BE2C (cell line): ENCODE measurements at regions not wholly inside any gene's neighbourhood (a gene's known extent, or its start where the extent isn't known, plus 50 kb on each side); places are given as distances from the start of the nearest gene placed in this dataset.

Experiments
- DNase-seq: peaks from one replicate; pipeline ENCODE4 v3.0.0-alpha.2; 2020
- H3K27me3 ChIP-seq: fragments of 250-450 bp; sonication (Bioruptor Pico); 2 replicates; pipeline ENCODE4 v1.5.1; 2020; ENCODE audit warnings: mild to moderate bottlenecking
- H3K36me3 ChIP-seq: fragments of 250-450 bp; sonication (Bioruptor Pico); 2 replicates; pipeline ENCODE4 v1.5.1; 2020; ENCODE audit warnings: mild to moderate bottlenecking
- H3K4me1 ChIP-seq: fragments of 250-450 bp; sonication (Bioruptor Pico); 2 replicates; pipeline ENCODE4 v1.5.1; 2020
- H3K4me3 ChIP-seq: 2 replicates; pipeline ENCODE4 v1.5.1; 2011; ENCODE audit warnings: low read depth, low read length
- H3K9me3 ChIP-seq: fragments of 250-450 bp; sonication (Bioruptor Pico); 2 replicates; pipeline ENCODE4 v1.5.1; 2020
- TF ChIP-seq, protein P1 (sequence below): IDR thresholded peaks from 2 replicates; pipeline ENCODE4 v1.5.1; 2012; ENCODE audit warnings: mild to moderate bottlenecking, low read depth, low read length

DNA sequence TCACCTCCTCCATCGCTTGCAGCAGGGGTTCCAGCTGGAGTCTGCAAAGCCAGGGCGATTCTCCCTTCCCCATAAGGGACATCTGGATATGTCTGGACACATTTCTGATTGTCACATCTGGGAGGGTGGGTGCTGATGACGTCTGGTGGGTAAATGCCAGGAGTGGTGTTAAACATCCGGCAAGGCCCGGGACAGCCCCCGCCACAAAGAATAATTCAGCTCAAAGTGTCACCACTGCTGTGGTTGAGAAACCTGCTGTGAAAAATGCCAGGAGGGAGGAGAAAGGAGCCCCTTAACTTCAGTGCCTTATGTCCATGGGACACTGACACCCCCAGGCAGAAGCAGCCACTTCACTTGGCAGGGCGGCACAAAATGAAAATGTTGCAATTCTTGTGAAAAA lies 179.4 kb upstream of the SDK2 start:
- Histone ChIP-seq H3K4me3 (no peak overlapping the region), H3K4me1 (peaks cover 30% of the 10 kb centered on the region), H3K27me3 (no peaks in the 10 kb centered on the region), H3K36me3 (no peaks in the 10 kb centered on the region), H3K9me3 (no peaks in the 10 kb centered on the region)
- TF ChIP-seq, protein P1, sequence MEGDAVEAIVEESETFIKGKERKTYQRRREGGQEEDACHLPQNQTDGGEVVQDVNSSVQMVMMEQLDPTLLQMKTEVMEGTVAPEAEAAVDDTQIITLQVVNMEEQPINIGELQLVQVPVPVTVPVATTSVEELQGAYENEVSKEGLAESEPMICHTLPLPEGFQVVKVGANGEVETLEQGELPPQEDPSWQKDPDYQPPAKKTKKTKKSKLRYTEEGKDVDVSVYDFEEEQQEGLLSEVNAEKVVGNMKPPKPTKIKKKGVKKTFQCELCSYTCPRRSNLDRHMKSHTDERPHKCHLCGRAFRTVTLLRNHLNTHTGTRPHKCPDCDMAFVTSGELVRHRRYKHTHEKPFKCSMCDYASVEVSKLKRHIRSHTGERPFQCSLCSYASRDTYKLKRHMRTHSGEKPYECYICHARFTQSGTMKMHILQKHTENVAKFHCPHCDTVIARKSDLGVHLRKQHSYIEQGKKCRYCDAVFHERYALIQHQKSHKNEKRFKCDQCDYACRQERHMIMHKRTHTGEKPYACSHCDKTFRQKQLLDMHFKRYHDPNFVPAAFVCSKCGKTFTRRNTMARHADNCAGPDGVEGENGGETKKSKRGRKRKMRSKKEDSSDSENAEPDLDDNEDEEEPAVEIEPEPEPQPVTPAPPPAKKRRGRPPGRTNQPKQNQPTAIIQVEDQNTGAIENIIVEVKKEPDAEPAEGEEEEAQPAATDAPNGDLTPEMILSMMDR = no peak
- DNase-seq = no peak

DNA sequence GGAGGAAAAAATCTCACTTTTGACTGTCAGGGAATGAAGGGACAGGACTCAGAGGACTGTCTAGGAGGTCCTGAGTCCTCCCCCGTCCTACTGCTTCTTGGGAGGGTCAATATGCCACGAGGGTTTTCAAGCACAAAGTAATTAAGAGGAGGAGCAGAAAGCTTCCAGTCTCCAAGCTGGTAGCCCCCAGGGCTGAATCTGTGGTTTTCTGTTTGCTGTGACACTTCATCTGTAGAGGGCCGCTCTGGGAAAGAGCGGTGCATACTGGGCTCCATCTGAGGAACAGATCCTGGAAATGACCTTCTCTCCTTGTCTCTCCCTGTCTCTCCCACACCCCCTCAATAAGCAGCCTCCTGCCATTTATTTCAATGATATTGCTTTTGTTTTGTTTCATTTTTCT lies 180.1 kb upstream of the SDK2 start:
- Histone ChIP-seq H3K4me1 (peaks cover 30% of the 10 kb centered on the region), H3K27me3 (no peaks in the 10 kb centered on the region), H3K9me3 (no peaks in the 10 kb centered on the region), H3K36me3 (no peaks in the 10 kb centered on the region), H3K4me3 (no peak overlapping the region)
- TF ChIP-seq, protein P1 = no peak
- no peak for DNase-seq

DNA sequence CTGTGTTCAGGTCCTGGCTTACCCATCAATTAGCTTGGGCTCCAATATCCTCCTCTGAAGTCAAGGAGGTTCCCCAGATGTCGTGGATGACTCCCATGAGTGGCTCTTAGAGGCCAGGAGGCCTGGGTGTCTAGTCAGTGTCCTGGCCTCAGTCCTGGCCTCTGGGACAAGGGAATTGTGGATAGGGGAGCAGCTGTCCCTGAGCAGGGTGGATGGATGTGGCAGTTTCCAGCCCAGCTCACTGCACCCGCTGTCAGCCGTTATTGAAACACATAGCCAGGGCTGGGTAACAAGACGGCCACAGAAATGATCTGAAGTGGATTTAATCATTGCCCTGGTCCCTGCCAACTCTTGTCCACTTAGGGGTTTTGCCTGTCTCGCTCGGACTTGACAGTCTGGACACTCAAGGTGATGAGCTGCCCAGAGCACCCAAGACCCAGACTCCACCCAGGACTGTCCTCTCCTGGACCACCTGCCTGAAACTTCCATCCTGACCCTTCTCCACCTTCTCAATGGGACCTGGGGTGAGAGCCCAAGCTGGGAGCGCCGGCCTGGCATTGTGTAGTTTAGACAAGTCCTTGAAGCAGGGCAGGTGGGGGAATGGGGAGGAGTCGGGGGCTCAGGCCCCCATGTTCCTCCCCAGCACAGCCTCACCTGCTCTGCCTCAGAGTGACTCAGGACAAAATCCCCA lies 182.1 kb upstream of the SDK2 start:
- DNase-seq = no peak
- no peaks in the 10 kb centered on the region for H3K27me3 ChIP-seq
- TF ChIP-seq, protein P1 = no peak

DNA sequence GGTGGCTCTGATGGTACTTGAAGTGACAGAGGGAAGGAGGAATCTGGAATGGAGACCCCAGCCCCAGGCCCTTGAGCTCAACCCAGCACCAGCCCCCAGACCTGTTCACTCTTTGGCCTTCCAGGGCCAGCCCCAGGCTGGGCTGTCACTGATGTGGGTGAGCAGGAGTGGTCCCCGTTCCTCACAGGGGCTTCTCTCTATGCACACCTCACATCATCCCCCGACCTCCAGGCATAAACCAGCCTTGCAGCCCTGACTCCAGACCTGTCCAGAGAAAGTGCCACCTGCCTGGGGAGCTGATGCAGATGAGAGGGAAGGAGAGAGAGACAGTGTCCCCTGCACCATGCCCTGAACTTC lies 182.6 kb upstream of the SDK2 start:
- Histone ChIP-seq H3K4me3 (no peak overlapping the region), H3K36me3 (no peaks in the 10 kb centered on the region), H3K9me3 (no peaks in the 10 kb centered on the region), H3K27me3 (no peaks in the 10 kb centered on the region), H3K4me1 (peaks cover 26% of the 10 kb centered on the region)
- DNase-seq = no peak
- TF ChIP-seq, protein P1 = no peak

More for the DNA sequence above, 182.1 kb upstream of the SDK2 start:
- Histone ChIP-seq H3K4me1 (peaks cover 30% of the 10 kb centered on the region), H3K9me3 (no peaks in the 10 kb centered on the region), H3K4me3 (no peak overlapping the region), H3K36me3 (no peaks in the 10 kb centered on the region)

DNA sequence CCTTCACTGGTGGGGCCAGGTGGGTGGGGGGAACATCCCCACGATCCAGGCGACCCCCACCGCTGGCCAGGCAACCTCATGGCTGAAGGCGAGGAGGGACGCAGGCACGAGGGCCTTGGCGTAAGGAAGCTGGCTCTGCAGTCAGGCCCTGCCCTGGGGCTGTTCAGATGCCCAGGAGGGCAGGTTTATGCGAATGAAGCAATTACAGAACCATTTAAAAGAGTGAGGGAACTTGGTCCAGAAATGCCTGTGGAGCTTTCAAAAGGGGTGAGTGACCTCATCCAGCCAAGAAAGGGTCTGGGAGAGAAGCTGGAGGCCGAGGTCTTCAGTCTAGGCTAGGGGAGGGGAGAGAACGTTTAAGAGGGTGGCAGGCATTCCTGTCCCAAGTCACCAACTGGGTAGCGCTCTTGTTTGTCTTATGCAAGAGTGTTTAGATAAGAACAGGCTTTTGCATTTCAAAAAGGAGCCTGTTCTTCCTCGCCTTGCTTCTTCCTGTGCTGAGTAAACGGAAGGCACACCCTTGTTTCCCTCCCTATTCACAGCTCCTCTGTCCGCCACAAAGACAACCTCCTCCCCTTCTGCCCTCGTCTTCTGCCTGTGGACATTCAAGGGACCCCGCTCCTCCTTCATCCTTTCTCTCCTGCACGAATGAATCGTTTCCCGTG lies 183.5 kb upstream of the SDK2 start:
- H3K36me3 ChIP-seq = no peaks in the 10 kb centered on the region
- TF ChIP-seq, protein P1 = no peak
- H3K9me3 ChIP-seq = no peaks in the 10 kb centered on the region
- no peak for DNase-seq
- H3K27me3 ChIP-seq = no peaks in the 10 kb centered on the region
- H3K4me1 ChIP-seq = peaks cover 22% of the 10 kb centered on the region
- H3K4me3 ChIP-seq = no peak overlapping the region

DNA sequence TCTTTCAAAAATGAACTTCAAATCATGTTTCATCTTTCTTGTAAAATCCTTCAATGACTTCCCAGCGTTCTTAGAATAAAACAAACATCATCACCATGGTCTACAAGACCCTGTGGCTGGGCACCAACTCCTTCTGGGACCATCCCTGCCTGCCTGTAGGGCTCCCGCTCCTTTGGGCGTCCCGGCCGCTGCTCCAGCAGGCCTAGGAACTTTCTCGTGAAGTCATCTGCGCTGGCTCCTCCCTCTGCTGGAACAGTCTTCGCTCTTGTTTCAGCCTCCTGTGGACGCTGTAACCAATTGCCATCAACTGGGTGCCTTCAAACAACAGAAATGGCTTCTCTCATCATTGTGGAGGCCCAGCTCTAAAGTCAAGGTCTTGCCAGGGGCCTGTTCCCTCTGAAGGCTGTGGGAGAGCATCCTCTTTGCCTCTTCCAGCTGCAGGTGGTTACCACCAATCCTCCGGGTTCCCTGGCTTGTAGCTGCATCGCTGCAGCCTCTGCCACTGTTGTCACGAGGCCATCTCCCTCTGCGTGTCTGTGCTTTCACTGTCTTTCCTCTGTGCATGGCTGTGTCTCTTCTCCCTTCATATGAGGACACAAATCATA lies 185.5 kb upstream of the SDK2 start:
- H3K4me3 ChIP-seq = no peak overlapping the region
- no peaks in the 10 kb centered on the region for H3K9me3 ChIP-seq
- no peak for DNase-seq
- TF ChIP-seq, protein P1 = no peak
- H3K36me3 ChIP-seq = no peaks in the 10 kb centered on the region
- H3K27me3 ChIP-seq = no peaks in the 10 kb centered on the region
- peaks cover 20% of the 10 kb centered on the region for H3K4me1 ChIP-seq
